Breast epithelium (tissue), 3 donors: ENCODE measurements at regions not wholly inside any gene's neighbourhood (a gene's known extent, or its start where the extent isn't known, plus 50 kb on each side); places are given as distances from the start of the nearest gene placed in this dataset.
"Not testable (repeated sequence)": the region's sequence is repeated elsewhere in the genome, so short reads cannot be mapped to it uniquely, and the experiment has no call there.

Experiments
- POLR2A ChIP-seq: fragments of 450-650 bp; IDR thresholded peaks from one replicate; pipeline ENCODE4 v1.6.1; 2016; ENCODE audit warnings: antibody characterized with exemption, mild to moderate bottlenecking, moderate library complexity
- TF ChIP-seq, protein P1 (sequence below), 3 donors: fragments of 450-650 bp; IDR thresholded peaks; one replicate each; pipeline ENCODE4 v1.5.1; 2016 to 2017; ENCODE audit warnings: antibody characterized with exemption in 3 of 3, mild to moderate bottlenecking in 3 of 3, moderate library complexity in 3 of 3

- TF ChIP-seq POLR2A = not testable (repeated sequence)
- TF ChIP-seq, protein P1, sequence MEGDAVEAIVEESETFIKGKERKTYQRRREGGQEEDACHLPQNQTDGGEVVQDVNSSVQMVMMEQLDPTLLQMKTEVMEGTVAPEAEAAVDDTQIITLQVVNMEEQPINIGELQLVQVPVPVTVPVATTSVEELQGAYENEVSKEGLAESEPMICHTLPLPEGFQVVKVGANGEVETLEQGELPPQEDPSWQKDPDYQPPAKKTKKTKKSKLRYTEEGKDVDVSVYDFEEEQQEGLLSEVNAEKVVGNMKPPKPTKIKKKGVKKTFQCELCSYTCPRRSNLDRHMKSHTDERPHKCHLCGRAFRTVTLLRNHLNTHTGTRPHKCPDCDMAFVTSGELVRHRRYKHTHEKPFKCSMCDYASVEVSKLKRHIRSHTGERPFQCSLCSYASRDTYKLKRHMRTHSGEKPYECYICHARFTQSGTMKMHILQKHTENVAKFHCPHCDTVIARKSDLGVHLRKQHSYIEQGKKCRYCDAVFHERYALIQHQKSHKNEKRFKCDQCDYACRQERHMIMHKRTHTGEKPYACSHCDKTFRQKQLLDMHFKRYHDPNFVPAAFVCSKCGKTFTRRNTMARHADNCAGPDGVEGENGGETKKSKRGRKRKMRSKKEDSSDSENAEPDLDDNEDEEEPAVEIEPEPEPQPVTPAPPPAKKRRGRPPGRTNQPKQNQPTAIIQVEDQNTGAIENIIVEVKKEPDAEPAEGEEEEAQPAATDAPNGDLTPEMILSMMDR (IDR thresholded peaks at IDR 0.05) = not testable (repeated sequence)
Measured at GRCh38 chr18:73516056-73516455, 631.6 kb downstream of the FBXO15 start.
